HEK293 (cell line): ENCODE measurements at regions not wholly inside any gene's neighbourhood (a gene's known extent, or its start where the extent isn't known, plus 50 kb on each side); places are given as distances from the start of the nearest gene placed in this dataset.

ENCODE experiments used
- CTCF ChIA-PET: fragments of 350-600 bp; formaldehyde crosslinking; extraction: SDS; loops from one replicate; lab custom pipeline; 2021; ENCODE audit warnings: antibody characterized with exemption; lab: Yijun Ruan, JAX
- POLR2A ChIA-PET: fragments of 300-600 bp; formaldehyde crosslinking; extraction: SDS; loops from one replicate; lab custom pipeline; 2020; ENCODE audit warnings: antibody characterized with exemption, inconsistent platforms; lab: Yijun Ruan, JAX
- H3K27ac ChIP-seq: fragments of 200-500 bp; sonication (Bioruptor generic); 2 replicates; pipeline ENCODE4 v1.5.1; 2014; ENCODE audit warnings: low read depth, low read length, control low read depth, inconsistent platforms; ENCODE audit errors: extremely low read depth
- H3K36me3 ChIP-seq, 2 experiments: fragments of 200-500 bp in 1 of 2; sonication (Bioruptor generic) in 1 of 2; 1 replicate in 1 of 2; 2 replicates in 1 of 2; pipeline ENCODE4 v1.5.1; 2014 to 2017; ENCODE audit warnings: inconsistent platforms in 2 of 2, low read length in 2 of 2; ENCODE audit not compliant: control insufficient read depth in 2 of 2, insufficient read depth in 1 of 2
- H3K4me1 ChIP-seq: fragments of 200-500 bp; sonication (Bioruptor generic); 2 replicates; pipeline ENCODE4 v1.5.1; 2014; ENCODE audit warnings: mild to moderate bottlenecking, low read length, inconsistent platforms; ENCODE audit not compliant: control insufficient read depth, insufficient read depth
- H3K4me3 ChIP-seq: 2 replicates; pipeline ENCODE4 v1.5.1; 2011; ENCODE audit warnings: low read depth, mild to moderate bottlenecking, control low read depth, low read length, moderate library complexity
- H3K9me3 ChIP-seq: fragments of 200-500 bp; sonication (Bioruptor generic); 2 replicates; pipeline ENCODE4 v1.5.1; 2014; ENCODE audit warnings: low read depth, low read length, inconsistent platforms; ENCODE audit not compliant: control insufficient read depth, insufficient read depth
- GLIS1 ChIP-seq: fragments of 450-650 bp; formaldehyde crosslinking; IDR thresholded peaks from 2 replicates; pipeline ENCODE4 v1.5.1; 2016; ENCODE audit warnings: missing biosample characterization, missing genetic modification characterization
- KLF7 ChIP-seq: fragments of 450-650 bp; formaldehyde crosslinking; IDR thresholded peaks from 2 replicates; pipeline ENCODE4 v1.5.1; 2016; ENCODE audit warnings: missing biosample characterization, missing genetic modification characterization, borderline replicate concordance
- KLF9 ChIP-seq: fragments of 450-650 bp; formaldehyde crosslinking; IDR thresholded peaks from 2 replicates; pipeline ENCODE4 v1.5.1; 2016; ENCODE audit warnings: missing biosample characterization, missing genetic modification characterization, low read depth
- REPIN1 ChIP-seq: fragments of 450-650 bp; formaldehyde crosslinking; IDR thresholded peaks from 2 replicates; pipeline ENCODE4 v1.5.1; 2017; ENCODE audit warnings: missing biosample characterization, missing genetic modification characterization, low read depth
- ZFP37 ChIP-seq: fragments of 450-650 bp; formaldehyde crosslinking; IDR thresholded peaks from 2 replicates; pipeline ENCODE4 v1.5.1; 2016; ENCODE audit warnings: missing biosample characterization, missing genetic modification characterization
- ZNF132 ChIP-seq: fragments of 450-650 bp; formaldehyde crosslinking; IDR thresholded peaks from 2 replicates; pipeline ENCODE4 v1.5.1; 2017; ENCODE audit warnings: missing biosample characterization, missing genetic modification characterization, borderline replicate concordance
- ZNF184 ChIP-seq: fragments of 450-650 bp; IDR thresholded peaks from 2 replicates; pipeline ENCODE4 v1.5.1; 2018; ENCODE audit warnings: missing biosample characterization, mild to moderate bottlenecking, missing genetic modification characterization
- ZNF211 ChIP-seq: fragments of 450-650 bp; formaldehyde crosslinking; IDR thresholded peaks from 2 replicates; pipeline ENCODE4 v1.5.1; 2016; ENCODE audit warnings: low read depth, missing biosample characterization, missing genetic modification characterization
- ZNF266 ChIP-seq: fragments of 450-650 bp; formaldehyde crosslinking; IDR thresholded peaks from 2 replicates; pipeline ENCODE4 v1.5.1; 2016; ENCODE audit warnings: missing biosample characterization, missing genetic modification characterization, low read depth
- ZNF274 ChIP-seq, 2 experiments: fragments of 200-500 bp in 1 of 2; fragments of 450-650 bp in 1 of 2; sonication (Bioruptor generic) in 1 of 2; formaldehyde crosslinking in 1 of 2; IDR thresholded peaks; 2 replicates each; pipeline versions ENCODE4 v1.5.1 to v1.6.1; 2014 to 2016; ENCODE audit warnings: borderline replicate concordance in 1 of 2, inconsistent platforms in 1 of 2, low read length in 1 of 2, missing biosample characterization in 1 of 2, missing genetic modification characterization in 1 of 2
- ZNF302 ChIP-seq: fragments of 450-650 bp; formaldehyde crosslinking; IDR thresholded peaks from 2 replicates; pipeline ENCODE4 v1.5.1; 2016; ENCODE audit warnings: missing biosample characterization, missing genetic modification characterization, low read depth
- ZNF324 ChIP-seq: fragments of 450-650 bp; formaldehyde crosslinking; IDR thresholded peaks from 2 replicates; pipeline ENCODE4 v1.5.1; 2016; ENCODE audit warnings: missing biosample characterization, missing genetic modification characterization
- ZNF549 ChIP-seq: fragments of 450-650 bp; IDR thresholded peaks from 2 replicates; pipeline ENCODE4 v1.5.1; 2018; ENCODE audit warnings: missing biosample characterization, missing genetic modification characterization, mild to moderate bottlenecking, inconsistent platforms, moderate library complexity
- ZNF76 ChIP-seq: fragments of 450-650 bp; formaldehyde crosslinking; IDR thresholded peaks from 2 replicates; pipeline ENCODE4; 2016; ENCODE audit warnings: low read depth, missing biosample characterization, missing genetic modification characterization, borderline replicate concordance
- ZNF768 ChIP-seq: fragments of 450-650 bp; formaldehyde crosslinking; IDR thresholded peaks from 2 replicates; pipeline ENCODE4 v1.5.1; 2018; ENCODE audit warnings: missing biosample characterization, mild to moderate bottlenecking, missing genetic modification characterization
- ZNF837 ChIP-seq: fragments of 450-650 bp; formaldehyde crosslinking; IDR thresholded peaks from 2 replicates; pipeline ENCODE4 v1.5.1; 2016; ENCODE audit warnings: missing biosample characterization, missing genetic modification characterization
- TF ChIP-seq, protein P1 (sequence below): fragments of 450-650 bp; formaldehyde crosslinking; IDR thresholded peaks from 2 replicates; pipeline ENCODE4 v1.5.1; 2017; ENCODE audit warnings: missing biosample characterization, missing genetic modification characterization
- TF ChIP-seq, protein P2 (sequence below): fragments of 450-650 bp; IDR thresholded peaks from 2 replicates; pipeline ENCODE4 v1.5.1; 2018; ENCODE audit warnings: missing biosample characterization, missing genetic modification characterization

DNA sequence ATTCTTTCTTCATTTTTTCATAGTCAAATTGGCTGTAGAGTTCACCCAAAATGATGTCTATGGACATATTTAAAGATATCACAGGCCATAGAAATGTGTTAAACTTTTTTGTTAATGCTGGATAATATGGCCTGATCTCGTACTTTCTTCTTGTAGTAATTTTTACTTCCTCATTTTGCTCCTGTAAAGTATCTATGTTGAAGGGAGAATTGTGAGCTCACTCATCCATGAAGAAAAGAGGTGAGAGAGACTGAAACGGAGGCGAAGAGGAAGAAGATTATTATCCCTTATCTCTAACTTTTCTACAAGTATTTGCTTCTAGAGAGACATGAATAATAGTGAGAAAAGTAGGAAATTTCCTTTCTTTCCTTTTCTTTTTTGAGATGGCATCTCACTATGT lies 613.8 kb upstream of the TBL1XR1 start:
- POLR2A ChIA-PET, result no interaction called here
- Histone ChIP-seq H3K27ac (no peak overlapping the region), H3K4me3 (no peak overlapping the region), H3K4me1 (no peaks in the 10 kb centered on the region), H3K36me3 (no peaks in the 10 kb centered on the region), H3K9me3 (no peaks in the 10 kb centered on the region)
- CTCF ChIA-PET, result interaction anchor here (0.6 kb wide), 2 partner anchors 34 to 450 kb away, joined by 3 read pairs; no protein-coding TSS in a partner anchor
- no peak for TF ChIP-seq ZNF837 (tag by site-specific recombination)

DNA sequence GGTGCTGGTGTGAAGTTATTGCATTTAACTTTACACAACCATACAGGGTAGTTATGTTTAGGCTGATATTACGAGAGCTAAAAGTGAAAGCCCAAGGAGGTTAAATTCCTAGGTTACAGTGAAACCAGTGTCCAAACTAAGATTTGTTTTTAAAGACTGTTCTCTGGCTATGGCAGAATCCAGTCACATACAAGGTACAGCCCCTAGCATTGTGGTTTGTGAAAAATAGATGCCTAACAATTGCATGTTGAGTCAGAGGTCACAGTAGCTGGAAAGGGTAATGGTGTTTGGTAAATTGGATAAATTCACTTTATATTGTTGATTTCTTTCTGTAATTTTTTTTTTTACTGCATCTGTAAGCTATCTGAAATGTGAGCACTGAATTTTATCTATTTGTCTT lies 614.6 kb upstream of the TBL1XR1 start:
- H3K9me3 ChIP-seq, result no peaks in the 10 kb centered on the region
- POLR2A ChIA-PET, result no interaction called here
- no peaks in the 10 kb centered on the region for H3K4me1 ChIP-seq
- CTCF ChIA-PET, result no interaction called here
- no peak overlapping the region for H3K4me3 ChIP-seq
- TF ChIP-seq KLF9 (tag by site-specific recombination) (no peak), ZNF266 (tag by site-specific recombination) (no peak), ZNF549 (tag by site-specific recombination) (no peak), ZNF184 (tag by site-specific recombination) (no peak), ZNF302 (tag by site-specific recombination) (no peak), ZNF324 (tag by site-specific recombination) (no peak), KLF7 (tag by site-specific recombination) (no peak), ZNF132 (tag by site-specific recombination) (no peak)
- TF ChIP-seq, protein P1, sequence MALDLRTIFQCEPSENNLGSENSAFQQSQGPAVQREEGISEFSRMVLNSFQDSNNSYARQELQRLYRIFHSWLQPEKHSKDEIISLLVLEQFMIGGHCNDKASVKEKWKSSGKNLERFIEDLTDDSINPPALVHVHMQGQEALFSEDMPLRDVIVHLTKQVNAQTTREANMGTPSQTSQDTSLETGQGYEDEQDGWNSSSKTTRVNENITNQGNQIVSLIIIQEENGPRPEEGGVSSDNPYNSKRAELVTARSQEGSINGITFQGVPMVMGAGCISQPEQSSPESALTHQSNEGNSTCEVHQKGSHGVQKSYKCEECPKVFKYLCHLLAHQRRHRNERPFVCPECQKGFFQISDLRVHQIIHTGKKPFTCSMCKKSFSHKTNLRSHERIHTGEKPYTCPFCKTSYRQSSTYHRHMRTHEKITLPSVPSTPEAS, result no peak
- TF ChIP-seq, all 188 proteins: peak for 0
- Histone ChIP-seq H3K36me3 (no peaks in the 10 kb centered on the region), H3K27ac (no peak overlapping the region)

DNA sequence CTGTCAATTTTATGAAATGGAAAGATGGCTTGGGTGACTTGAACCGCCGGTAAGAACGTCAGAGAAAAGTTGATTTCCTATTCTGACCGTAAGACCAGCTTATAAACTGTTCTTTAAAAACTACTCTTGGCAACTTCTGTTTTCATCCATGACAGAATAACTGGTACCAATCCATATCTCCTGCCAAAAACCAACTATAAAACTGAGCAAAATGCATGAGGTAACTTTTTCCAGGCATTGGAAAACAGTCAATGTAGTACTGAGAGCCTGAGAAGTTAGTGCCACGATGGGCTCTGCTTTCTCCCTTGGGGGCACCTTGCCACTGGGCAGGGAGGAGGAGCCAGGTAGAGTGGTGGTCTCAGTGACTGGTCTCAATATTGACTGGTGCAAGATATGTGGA lies 615.2 kb upstream of the TBL1XR1 start:
- no peak overlapping the region for H3K4me3 ChIP-seq
- TF ChIP-seq ZNF76 (tag by site-specific recombination) (no peak), GLIS1 (no peak), ZNF132 (tag by site-specific recombination) (no peak), ZNF768 (tag by site-specific recombination) (no peak), ZNF274 (IDR thresholded peaks at IDR 0.05; ENCODE audit: low read length) (no peak), ZNF274 (tag by site-specific recombination; IDR thresholded peaks at IDR 0.05; ENCODE audit: borderline replicate concordance) (no peak), ZFP37 (tag by site-specific recombination) (no peak)
- ChIA-PET CTCF (no interaction called here), POLR2A (no interaction called here)
- H3K9me3 ChIP-seq, result no peaks in the 10 kb centered on the region
- H3K4me1 ChIP-seq, result no peaks in the 10 kb centered on the region
- no peak overlapping the region for H3K27ac ChIP-seq
- no peaks in the 10 kb centered on the region for H3K36me3 ChIP-seq

DNA sequence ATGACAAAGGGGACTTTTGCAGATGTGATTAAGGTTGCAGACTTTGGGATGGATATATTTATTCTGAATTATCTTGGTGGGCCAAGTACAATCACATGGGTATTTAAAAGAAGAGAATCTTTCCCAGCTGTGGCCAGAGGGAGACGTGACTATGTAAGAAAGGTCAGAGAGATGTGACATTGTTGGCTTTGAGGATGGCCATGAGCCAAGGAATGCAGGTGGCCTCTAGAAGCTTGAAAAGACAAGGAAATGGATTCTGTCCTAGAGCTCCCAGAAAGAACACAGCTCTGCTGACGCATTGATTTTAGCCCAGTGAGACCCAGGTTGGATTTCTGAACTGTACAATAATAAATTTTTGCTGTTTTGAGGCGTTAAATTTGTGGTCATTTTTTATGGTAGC lies 616.0 kb upstream of the TBL1XR1 start:
- ChIA-PET CTCF (no interaction called here), POLR2A (no interaction called here)

More for the DNA sequence above, 616.0 kb upstream of the TBL1XR1 start:
- Histone ChIP-seq H3K9me3 (no peaks in the 10 kb centered on the region), H3K27ac (no peak overlapping the region), H3K4me1 (no peaks in the 10 kb centered on the region), H3K36me3 (no peaks in the 10 kb centered on the region), H3K4me3 (no peak overlapping the region)
- TF ChIP-seq ZNF211 (tag by site-specific recombination) (no peak), REPIN1 (tag by site-specific recombination) (no peak), ZNF76 (tag by site-specific recombination) (no peak)
- TF ChIP-seq, protein P2, sequence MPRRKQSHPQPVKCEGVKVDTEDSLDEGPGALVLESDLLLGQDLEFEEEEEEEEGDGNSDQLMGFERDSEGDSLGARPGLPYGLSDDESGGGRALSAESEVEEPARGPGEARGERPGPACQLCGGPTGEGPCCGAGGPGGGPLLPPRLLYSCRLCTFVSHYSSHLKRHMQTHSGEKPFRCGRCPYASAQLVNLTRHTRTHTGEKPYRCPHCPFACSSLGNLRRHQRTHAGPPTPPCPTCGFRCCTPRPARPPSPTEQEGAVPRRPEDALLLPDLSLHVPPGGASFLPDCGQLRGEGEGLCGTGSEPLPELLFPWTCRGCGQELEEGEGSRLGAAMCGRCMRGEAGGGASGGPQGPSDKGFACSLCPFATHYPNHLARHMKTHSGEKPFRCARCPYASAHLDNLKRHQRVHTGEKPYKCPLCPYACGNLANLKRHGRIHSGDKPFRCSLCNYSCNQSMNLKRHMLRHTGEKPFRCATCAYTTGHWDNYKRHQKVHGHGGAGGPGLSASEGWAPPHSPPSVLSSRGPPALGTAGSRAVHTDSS (tag by site-specific recombination), result no peak
